Adipose tissue (tissue), 3 donors: ENCODE measurements at regions not wholly inside any gene's neighbourhood (a gene's known extent, or its start where the extent isn't known, plus 50 kb on each side); places are given as distances from the start of the nearest gene placed in this dataset.

Experiments
- H3K27ac ChIP-seq: one replicate; pipeline ENCODE4 v1.5.1; 2013; ENCODE audit warnings: low read depth, low read length
- WGBS, 3 donors: extraction: QIAGEN DNeasy Blood & Tissue Kit; methylation state at CpG; one replicate each; pipeline ENCODE4 v1.1.7; 2013; 5-methylcytosine and 5-hydroxymethylcytosine counted together
- donor health status: healthy with polysubstance abuse.
- donor health status: Bipolar disorder and iron deficiency.
- donor health status: healthy.

DNA sequence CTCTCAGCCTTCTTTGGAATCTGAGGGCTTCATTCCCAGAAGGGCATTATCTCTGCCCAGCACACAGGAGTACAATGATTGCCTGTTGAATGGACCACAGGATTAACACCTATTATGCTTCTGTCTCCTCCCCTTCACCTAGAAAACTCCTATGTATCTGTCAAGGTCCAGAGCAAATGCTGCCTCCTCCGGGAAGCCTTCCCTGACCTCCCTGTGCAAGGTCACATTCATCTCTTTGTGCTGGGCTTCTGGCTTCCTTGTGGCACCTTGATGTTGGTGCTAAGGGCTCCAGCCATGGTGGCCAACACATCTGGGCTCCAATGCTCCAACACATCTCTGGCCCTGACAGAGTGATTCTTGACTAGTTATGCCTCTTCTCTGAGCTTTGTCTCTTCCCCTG, 49.9 kb upstream of the ATP2B2 start:
- WGBS, 3 donors = 74 to 92% (median 86%) methylated on average over 1 of the region's 1 CpG
- no peak overlapping the region for H3K27ac ChIP-seq

DNA sequence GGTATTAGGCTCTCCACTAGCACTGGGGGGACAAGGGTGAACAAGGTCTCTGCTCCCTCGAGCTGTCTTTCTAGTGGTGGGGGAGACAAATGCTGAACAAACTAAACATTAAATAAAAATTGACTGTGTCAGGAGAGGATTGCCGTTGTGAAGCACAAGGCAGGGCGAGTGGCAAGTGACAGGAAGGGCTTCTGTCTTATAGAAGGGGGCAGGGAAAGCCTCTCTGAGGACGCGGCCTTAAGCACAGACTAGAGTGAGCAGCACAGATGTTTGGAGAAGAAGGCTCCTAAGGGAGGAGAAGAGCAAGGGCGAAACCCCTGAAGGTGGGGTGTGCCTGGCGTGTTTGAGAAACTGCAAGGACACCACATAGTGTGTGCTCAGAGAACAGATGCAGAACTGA, 50.9 kb upstream of the ATP2B2 start:
- no peak overlapping the region for H3K27ac ChIP-seq
- WGBS, 3 donors = 57 to 68% (median 59%) methylated on average over 7 of the region's 7 CpGs

DNA sequence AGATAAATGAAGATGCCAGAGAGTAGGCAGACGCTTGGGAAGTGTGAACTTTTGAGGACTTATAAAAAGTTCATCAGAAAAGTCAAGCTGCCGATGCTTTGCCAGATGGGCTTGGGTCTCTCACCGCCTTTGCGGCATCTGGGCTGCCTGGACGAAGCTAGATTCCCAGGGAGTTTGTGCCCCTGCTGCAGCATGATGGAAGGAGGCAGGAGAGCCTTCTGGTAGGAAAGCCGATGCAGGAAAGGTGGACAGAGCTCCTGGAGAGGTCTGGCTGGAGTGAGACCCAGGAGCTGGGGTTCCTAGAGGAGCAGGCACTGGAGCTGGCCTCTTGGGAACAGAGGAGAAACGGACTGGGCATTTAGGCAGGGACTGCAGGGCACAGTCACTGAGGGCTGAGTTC, 51.9 kb upstream of the ATP2B2 start:
- no peak overlapping the region for H3K27ac ChIP-seq
- 68 to 76% (median 75%) methylated on average over 7 of the region's 7 CpGs for WGBS, 3 donors

DNA sequence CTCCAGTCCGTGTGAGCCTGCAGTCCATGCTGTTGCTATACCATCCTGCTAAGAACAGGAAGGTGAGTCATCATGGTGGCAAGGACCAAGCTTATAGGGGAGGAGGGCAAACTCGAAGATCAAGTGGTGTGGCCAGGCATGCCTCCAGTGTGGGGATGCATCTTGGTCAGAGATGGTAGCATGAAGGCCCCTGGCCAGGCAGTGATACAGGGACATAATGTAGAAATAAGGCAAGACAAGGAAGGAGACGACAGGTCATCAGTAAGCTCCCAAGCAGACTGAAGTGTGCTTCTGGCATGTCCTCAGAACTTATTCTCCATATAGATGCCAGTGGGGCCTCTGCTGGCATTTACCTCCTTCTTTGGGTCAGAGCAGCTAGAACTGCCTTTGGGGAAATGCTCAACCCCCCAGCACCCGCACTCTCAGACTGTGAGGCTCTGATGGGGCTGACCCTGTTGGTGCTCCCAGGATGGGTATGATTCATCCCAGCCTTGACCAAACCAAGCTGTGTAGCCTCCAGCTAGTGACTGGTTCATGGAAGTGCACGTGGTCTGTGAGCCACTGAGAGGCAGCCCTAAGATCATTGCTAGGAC, 52.5 kb upstream of the ATP2B2 start:
- 53 to 56% (median 54%) methylated on average over 5 of the region's 5 CpGs for WGBS, 3 donors
- no peak overlapping the region for H3K27ac ChIP-seq

DNA sequence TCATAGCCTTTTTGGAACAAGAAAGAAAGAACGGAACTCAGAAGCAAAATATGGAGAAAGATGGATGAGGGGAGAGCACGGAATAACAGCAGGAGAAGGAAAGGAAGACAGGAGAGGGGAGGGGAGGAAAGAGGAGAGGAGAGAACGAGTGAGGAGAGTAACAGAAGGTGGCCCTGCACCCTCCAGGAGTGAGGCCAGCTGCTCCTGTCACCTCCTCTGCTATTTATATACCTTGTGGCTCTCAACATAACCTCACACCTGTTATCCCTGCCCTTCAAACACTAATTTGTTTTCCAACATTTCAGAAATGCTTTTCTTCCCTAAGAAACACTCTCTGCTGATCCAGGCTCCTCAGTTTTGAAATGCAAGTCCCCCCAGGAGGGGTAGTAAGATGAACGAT, 53.4 kb upstream of the ATP2B2 start:
- WGBS, 3 donors = 35 to 48% (median 39%) methylated on average over 4 of the region's 4 CpGs
- H3K27ac ChIP-seq = no peak overlapping the region

DNA sequence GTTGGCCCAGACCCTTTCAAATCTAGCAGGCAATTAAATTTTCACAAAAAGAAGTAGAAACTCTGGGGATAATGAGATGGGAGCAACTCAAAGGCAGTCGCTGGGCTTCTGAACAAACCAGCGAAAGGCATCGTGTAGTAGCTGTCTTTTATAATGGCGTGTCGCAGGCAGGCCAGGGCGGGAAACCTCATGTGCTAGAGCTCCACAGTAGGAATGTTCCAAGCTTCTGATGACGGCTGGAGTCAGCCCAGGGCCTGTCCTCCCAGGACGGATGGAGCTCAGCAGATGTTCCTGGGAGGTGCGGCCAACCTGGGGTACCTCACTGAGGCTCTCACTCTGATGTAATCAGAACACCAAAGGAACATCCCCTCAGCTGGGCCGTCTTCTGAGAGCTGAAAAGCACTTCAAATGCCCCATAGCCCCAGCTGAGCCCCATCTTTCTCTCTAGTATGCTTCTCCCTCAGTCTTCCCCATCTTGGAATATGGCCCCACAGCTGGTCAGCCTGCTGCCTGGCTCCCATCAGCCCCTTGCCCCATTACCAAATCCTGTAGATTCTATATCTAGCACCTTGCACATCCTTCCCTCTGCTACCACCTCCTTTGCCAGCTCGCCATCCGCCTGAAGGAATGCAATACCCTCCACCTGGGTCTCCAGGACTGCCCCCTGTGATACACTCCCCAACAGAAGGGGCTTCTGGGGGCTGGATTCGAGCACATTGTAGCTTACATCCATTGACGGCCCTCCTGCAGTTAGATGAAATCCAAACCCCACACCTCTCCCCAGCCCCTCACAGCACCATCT, 54.9 kb upstream of the ATP2B2 start:
- 76 to 81% (median 80%) methylated on average over 14 of the region's 14 CpGs for WGBS, 3 donors
- H3K27ac ChIP-seq = no peak overlapping the region

DNA sequence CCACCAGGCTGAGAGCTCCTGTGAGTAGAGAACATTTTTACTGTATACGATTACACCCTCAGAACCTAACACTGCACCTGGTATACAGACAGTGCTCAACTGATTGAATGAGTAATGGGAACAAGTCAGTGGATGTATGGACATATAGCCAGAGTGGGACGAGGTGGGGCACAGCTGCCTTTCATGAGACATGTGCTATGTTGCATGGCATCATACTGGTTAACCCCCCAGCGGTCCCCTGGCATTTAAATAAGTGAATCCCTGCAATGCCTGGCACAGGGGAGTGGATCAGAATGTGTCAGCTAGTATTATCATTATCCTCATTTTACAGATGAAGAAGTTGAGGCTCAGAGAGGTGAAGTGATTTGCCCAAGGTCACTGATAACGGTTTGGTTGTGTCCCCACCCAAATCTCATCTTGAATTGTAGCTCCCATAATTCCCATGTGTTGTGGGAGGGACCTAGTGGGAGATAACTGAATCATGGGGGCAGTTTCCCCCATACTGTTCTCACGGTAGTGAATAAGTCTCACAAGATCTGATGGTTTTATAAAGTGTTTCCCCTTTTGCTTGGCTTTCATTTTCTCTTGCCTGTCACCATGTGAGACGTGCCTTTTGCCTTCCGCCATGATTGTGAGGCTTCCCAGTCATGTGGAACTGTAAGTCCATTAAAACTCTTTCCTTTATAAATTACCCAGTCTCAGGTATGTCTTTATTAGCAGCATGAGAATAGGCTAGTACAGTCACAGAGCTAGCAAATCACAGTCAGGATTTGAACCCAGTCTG, 56.0 kb upstream of the ATP2B2 start:
- 69 to 75% (median 72%) methylated on average over 7 of the region's 7 CpGs for WGBS, 3 donors

DNA sequence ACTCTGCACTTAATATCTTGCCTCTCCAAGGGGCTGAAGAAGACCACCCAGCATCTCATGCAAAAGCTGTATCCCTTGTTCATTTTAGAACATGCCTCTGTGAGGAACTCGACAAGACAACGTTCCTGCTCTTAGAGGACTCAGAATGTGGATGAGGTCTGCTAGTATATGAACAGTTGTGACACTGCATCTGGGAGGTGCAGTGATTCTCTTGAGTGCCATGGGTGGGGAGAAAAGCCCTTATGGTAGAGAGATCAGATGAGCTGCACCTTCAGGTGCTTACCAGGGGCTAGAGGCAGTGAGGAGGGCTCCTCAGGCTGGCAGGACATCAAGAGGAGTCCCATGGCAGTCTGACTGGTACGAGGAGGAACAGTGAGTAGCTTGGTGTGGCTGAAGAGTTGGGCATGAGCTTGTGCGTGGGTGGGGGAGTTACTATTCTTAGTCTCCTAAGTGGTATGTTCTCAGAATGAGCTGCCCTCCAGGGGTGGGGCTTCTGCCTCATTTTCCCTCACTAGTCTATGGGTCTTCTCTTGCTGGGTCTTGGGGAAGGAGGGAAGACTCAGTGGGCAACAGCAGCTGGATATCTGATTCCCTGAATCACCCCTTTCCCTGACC, 56.7 kb upstream of the ATP2B2 start:
- 67 to 77% (median 74%) methylated on average over 4 of the region's 4 CpGs for WGBS, 3 donors
- H3K27ac ChIP-seq = no peak overlapping the region

More for the DNA sequence above, 56.0 kb upstream of the ATP2B2 start:
- no peak overlapping the region for H3K27ac ChIP-seq

DNA sequence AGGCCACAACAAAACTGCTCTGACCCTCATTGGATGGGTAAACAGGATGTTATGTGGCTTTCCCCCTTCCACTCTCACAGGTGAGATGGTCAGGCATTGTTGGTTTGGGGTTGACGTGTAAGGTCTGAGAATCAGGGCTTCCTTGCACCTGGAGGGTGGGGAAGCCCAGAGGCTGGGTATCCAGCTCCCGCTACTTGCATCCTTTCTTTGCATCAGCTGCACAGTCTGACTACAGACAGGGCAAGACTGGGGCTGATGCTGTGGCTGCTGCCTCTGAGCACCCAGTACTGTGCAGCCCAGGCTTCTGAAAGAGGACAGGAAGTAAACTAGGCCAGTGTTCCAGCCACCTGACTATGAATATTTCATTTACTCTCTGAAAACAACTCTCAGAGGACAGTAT, 58.0 kb upstream of the ATP2B2 start:
- 65 to 80% (median 72%) methylated on average over 2 of the region's 2 CpGs for WGBS, 3 donors
- no peak overlapping the region for H3K27ac ChIP-seq

DNA sequence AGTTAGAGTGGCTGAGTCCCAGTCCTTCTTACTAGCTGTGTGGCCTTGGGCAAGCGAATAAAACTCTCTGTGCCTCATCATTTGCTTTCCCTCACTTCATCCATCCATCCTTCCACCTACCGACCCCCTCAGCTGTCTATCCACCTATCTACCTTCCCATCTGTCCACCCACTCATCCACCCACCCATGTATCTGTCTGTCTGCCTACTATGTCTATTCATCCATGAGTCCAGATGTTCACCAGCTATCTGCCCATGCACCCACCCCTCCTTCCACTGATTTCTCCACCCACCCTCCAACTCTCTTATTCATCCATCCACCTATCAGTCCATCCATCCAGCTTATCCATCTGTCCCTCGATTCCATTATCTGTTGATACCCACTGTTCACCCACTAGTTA, 60.4 kb upstream of the ATP2B2 start:
- WGBS, 3 donors = 69 to 81% (median 74%) methylated on average over 3 of the region's 3 CpGs
- H3K27ac ChIP-seq = no peak overlapping the region

DNA sequence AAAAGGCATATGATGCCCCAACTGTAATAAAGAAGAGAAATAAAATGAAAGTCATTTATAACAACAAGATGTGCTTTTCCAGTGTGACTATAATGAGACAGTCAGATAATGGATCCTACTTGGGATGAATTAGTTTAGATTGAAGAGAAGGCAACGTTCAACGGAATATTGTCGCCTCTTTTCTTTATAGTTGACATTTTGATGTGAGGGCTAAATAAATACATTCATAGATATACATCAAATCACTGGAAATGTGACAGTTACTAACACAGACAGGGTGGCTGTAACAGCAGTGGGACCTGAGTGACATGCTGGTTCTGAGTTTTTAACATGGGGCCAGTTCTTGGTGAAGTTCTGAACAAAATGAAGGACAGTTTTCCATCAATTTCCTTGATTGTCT, 61.1 kb upstream of the ATP2B2 start:
- WGBS, 3 donors = 88 to 96% (median 89%) methylated on average over 3 of the region's 3 CpGs
- no peak overlapping the region for H3K27ac ChIP-seq

DNA sequence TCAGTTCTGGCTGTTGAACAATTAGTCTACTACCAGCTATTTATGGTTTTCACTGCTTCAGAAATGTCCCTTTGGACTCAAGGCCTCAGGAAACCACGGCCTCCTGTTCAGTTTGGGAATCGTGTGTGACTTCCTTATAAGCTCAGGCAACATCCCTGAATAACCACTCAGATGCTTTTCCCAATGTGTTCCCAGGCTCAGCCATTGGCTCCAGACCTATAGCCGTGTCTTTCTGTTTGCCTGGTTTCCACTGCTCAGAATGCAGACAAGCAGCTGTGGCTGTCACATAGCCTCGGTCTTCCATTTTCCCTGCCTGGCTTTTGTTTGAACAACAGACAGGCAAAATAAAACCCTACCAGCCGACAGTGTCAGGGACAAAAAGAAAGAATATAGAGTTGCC, 63.2 kb upstream of the ATP2B2 start:
- WGBS, 3 donors = 26 to 41% (median 41%) methylated on average over 5 of the region's 5 CpGs
- H3K27ac ChIP-seq = no peak overlapping the region

DNA sequence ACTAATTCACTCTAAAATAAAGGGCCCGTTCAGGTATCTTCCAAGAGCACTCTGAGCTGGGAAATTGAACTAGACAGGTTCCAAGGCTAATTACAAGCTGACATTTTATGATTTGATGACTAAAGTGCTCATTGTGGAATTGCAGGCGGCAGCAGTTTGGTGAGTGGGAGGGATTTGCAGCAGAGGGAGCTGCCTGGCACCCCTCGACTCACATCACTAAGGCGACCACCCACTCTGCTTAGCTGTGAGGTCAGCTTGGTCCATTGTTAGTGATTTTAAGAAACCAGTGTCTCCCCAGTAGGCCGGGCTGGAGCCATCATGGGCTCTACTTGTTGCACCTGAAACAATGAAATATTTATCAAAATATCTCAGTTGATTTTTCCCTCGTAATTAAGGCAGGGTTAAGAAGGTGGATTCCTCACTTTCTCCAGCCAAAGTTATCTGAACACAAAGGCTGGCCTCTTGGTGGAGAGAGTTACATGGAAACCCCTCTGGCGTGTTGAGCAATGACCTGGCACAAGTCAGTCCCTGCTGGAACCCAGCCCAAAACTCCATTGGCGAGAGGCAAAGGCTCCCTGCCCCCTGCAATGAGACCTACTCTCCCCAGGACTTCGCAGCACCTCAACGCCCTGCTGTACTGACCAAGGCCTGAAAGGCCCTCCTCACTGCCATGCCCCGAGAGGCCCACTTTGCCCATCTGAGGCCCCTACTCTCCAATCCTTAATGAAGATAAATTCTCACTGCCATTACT, 65.0 kb upstream of the ATP2B2 start:
- no peak overlapping the region for H3K27ac ChIP-seq
- WGBS, 3 donors = 67 to 78% (median 70%) methylated on average over 11 of the region's 11 CpGs

DNA sequence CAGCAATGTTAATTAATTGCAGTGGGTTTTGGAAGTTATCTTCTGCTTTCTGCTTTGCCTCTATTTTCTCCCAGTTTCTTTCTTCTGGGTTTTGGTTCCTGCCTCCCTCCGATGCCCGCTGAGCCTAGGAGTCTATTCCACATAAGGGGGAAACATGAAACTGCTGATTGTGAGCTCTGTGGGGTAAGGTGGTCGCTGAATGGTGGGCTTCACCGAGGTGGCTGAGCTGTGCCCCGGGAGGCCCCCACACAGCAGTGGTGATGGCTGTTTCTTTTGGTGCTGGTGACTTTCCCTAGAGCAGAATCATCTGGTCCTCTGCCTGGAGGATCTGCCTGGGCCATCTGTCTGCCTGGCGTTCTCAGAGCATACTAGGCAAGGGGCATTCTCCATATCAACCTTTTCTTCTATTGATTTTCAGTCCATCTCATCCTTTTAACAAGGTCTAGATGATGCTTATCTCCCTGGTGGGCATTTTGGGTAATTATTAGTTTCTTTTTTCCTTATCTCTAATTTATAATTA, 68.8 kb upstream of the ATP2B2 start:
- no peak overlapping the region for H3K27ac ChIP-seq
- 58 to 81% (median 74%) methylated on average over 6 of the region's 6 CpGs for WGBS, 3 donors

DNA sequence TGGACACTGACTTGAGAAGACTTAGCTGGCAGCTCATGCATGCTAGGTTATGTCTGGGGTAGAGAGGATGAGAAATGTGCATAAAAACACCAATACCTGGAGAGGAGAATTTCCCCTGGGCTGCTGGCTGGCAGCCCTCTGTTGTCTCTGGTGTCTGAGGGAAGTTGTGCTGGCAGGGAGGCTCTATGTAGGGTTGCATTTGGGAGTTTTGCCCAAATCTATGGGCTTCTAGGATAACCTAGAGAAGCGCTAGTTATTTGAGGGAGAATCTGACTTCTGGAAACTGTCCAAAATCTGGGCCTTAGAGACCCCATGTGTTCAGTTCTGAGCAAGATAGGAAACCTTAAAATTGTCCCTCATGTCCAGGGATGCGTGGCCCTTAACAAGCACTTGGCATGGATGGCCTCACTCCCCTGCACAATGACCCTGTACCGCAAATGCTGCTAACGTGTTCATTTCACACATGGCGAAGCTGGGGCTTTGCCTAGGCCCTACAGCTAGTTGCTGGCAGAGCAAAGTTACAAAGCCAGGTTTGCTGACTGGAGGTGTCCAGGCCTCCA, 70.3 kb upstream of the ATP2B2 start:
- H3K27ac ChIP-seq = no peak overlapping the region
- WGBS, 3 donors = 65 to 90% (median 86%) methylated on average over 5 of the region's 5 CpGs

DNA sequence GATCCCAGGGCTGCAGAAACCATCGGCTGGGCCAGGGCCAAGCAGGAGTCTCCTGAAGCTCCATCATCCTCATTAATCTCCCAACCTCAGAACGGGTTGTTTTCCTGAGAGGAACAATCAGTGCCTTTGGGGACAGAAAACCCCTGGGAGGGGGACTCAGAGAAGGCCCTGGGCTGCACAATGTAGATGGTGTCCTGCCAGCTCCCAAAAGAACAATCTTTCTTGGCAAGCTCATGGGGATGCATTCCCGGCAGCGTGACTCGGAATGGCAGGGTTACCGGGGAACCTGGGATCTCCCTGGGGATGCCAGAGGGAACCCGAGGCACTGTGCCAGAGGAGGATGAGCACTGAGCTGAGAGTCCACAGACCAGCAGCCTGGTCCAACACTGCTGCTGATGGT, 72.1 kb upstream of the ATP2B2 start:
- whole genome bisulfite sequencing, 3 donors = 64 to 75% (median 69%) methylated on average over 7 of the region's 7 CpGs

DNA sequence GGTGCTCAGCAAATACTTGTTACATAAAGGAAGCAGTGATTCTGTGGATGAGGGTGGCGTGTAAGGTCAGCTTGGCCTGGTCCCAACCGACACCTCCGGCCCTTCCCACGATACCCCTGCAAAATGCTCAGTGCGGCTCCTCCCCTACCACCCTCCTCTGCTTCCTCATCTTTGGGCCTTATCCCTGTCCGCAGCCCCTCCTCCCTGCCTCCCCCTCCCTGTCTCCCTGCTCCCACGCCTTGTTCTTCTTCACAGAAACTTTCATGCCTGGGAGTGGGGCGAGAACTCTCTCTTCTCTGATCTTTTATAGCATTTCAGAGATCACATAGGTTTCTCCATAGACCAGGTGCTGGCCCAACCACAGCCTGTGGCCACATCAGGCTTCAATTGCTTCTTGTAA, 75.0 kb upstream of the ATP2B2 start:
- WGBS, 3 donors = 61 to 70% (median 67%) methylated on average over 8 of the region's 8 CpGs
- H3K27ac ChIP-seq = no peak overlapping the region

More for the DNA sequence above, 72.1 kb upstream of the ATP2B2 start:
- no peak overlapping the region for H3K27ac ChIP-seq

DNA sequence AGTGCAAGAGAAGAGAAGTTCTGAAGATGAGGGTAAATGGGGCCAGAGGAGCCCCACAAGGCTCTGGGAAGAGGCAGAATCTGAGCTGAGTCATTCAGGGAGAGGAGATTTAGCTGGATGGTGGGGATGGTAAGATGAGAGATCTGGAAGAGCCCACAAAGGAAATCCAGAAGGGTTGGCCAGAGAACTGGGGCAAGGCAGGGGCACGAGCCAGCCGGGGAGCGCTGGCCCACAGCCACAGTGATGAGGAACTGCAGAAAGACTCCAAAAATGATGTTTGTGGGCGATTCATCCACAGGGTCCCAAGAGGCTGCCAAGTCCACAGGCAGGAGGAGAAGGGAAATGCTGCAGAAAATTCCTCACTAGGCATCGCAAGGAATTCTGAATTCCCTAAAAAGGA, 75.9 kb upstream of the ATP2B2 start:
- H3K27ac ChIP-seq = no peak overlapping the region
- 60 to 72% (median 64%) methylated on average over 5 of the region's 5 CpGs for WGBS, 3 donors
